ENCODE measurements at regions not wholly inside any gene's neighbourhood (a gene's known extent, or its start where the extent isn't known, plus 50 kb on each side); places are given as distances from the start of the nearest gene placed in this dataset.
"Not testable (repeated sequence)": the region's sequence is repeated elsewhere in the genome, so short reads cannot be mapped to it uniquely, and the experiment has no call there.

GRCh38 chr1:206314951-206315636 lies 111.8 kb downstream of the SRGAP2 start:
- H3K4me3 ChIP-seq (ENCODE audit: low read depth, low read length); H2AFZ ChIP-seq; H3K79me2 ChIP-seq; H3K9ac ChIP-seq; H3K4me2 ChIP-seq (ENCODE audit: low read length); H3K27me3 ChIP-seq (ENCODE audit: control insufficient read depth, insufficient read depth, low read length); H3K9me3 ChIP-seq (ENCODE audit: control insufficient read depth, low read length); H3K4me1 ChIP-seq; H3K27ac ChIP-seq; H3K36me3 ChIP-seq (ENCODE audit: control insufficient read depth, insufficient read depth, low read length): not testable (repeated sequence)

GRCh38 chr1:206316901-206317300 lies 113.6 kb downstream of the SRGAP2 start:
- not testable (repeated sequence) for H3K36me3 ChIP-seq (ENCODE audit: control insufficient read depth, insufficient read depth, low read length); H3K9ac ChIP-seq; H2AFZ ChIP-seq; H3K27me3 ChIP-seq (ENCODE audit: control insufficient read depth, insufficient read depth, low read length); H3K4me2 ChIP-seq (ENCODE audit: low read length); H3K79me2 ChIP-seq; H3K4me1 ChIP-seq; H3K27ac ChIP-seq; H3K4me3 ChIP-seq (ENCODE audit: low read depth, low read length); H3K9me3 ChIP-seq (ENCODE audit: control insufficient read depth, low read length)

- not testable (repeated sequence) for H3K4me1 ChIP-seq; H3K79me2 ChIP-seq; H3K36me3 ChIP-seq (ENCODE audit: control insufficient read depth, insufficient read depth, low read length); H2AFZ ChIP-seq; H3K9ac ChIP-seq; H3K27me3 ChIP-seq (ENCODE audit: control insufficient read depth, insufficient read depth, low read length); H3K4me3 ChIP-seq (ENCODE audit: low read depth, low read length); H3K9me3 ChIP-seq (ENCODE audit: control insufficient read depth, low read length); H3K4me2 ChIP-seq (ENCODE audit: low read length)
- peak overlapping the region; percentile 53 for H3K27ac ChIP-seq
Measured at GRCh38 chr1:206317878-206318514, 114.7 kb downstream of the SRGAP2 start.

GRCh38 chr1:206320227-206320626 lies 116.9 kb downstream of the SRGAP2 start:
- not testable (repeated sequence) for H3K27me3 ChIP-seq (ENCODE audit: control insufficient read depth, insufficient read depth, low read length); H3K9me3 ChIP-seq (ENCODE audit: control insufficient read depth, low read length); H2AFZ ChIP-seq; H3K4me1 ChIP-seq; H3K79me2 ChIP-seq; H3K4me2 ChIP-seq (ENCODE audit: low read length); H3K9ac ChIP-seq; H3K36me3 ChIP-seq (ENCODE audit: control insufficient read depth, insufficient read depth, low read length); H3K27ac ChIP-seq; H3K4me3 ChIP-seq (ENCODE audit: low read depth, low read length)

DNA sequence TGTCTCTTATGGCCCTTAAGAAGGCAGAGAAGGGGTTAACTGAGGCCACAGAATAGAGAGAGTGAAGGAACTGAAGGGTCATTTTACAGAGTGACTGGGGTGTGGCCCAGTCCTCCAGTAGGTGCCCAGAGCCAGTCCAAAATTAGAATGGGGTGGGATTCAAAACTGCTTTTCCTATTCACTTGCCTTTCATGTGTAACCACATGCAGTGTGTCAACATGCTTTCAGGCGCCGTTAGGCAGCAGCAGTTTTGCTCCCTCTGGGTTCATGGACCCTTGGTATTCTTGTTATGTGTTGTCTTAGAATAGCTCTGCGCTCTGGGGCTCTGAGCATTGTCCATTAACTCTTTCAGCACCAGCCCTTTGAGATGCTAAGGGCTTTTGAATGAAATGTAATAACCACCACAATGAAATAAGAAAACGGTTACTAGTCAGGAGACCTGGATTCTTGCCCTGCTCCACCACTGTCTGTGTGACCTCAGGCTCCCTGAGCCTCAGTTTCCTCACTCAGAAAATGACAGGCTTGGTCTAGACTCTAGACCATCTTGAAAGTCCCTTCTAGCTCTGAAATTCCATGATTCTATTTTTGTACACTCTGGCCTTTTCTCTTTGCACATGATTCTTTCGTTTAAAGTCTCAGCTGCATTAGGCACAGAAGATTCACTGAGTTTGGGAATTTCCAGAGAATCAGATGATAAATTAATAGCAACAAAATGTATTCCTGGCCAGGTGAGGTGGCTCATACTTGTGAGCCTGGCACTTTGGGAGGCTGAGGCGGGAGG lies 123.0 kb downstream of the SRGAP2 start:
- not testable (repeated sequence) for H2AFZ ChIP-seq; H3K36me3 ChIP-seq (ENCODE audit: control insufficient read depth, insufficient read depth, low read length); H3K4me3 ChIP-seq (ENCODE audit: low read depth, low read length); H3K9ac ChIP-seq; H3K27ac ChIP-seq; H3K27me3 ChIP-seq (ENCODE audit: control insufficient read depth, insufficient read depth, low read length); H3K4me1 ChIP-seq; H3K79me2 ChIP-seq; H3K4me2 ChIP-seq (ENCODE audit: low read length); H3K9me3 ChIP-seq (ENCODE audit: control insufficient read depth, low read length)

DNA sequence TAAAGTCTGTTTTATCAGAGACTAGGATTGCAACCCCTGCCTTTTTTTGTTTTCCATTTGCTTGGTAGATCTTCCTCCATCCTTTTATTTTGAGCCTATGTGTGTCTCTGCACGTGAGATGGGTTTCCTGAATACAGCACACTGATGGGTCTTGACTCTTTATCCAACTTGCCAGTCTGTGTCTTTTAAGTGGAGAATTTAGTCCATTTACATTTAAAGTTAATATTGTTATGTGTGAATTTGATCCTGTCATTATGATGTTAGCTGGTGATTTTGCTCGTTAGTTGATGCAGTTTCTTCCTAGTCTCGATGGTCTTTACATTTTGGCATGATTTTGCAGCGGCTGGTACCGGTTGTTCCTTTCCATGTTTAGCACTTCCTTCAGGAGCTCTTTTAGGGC lies 128.3 kb downstream of the SRGAP2 start:
- H3K27ac ChIP-seq; H3K4me2 ChIP-seq (ENCODE audit: low read length); H3K4me1 ChIP-seq; H2AFZ ChIP-seq; H3K9me3 ChIP-seq (ENCODE audit: control insufficient read depth, low read length); H3K4me3 ChIP-seq (ENCODE audit: low read depth, low read length); H3K36me3 ChIP-seq (ENCODE audit: control insufficient read depth, insufficient read depth, low read length); H3K79me2 ChIP-seq; H3K27me3 ChIP-seq (ENCODE audit: control insufficient read depth, insufficient read depth, low read length); H3K9ac ChIP-seq: not testable (repeated sequence)

GRCh38 chr1:206333316-206333715 lies 130.0 kb downstream of the SRGAP2 start:
- not testable (repeated sequence) for H3K9ac ChIP-seq; H3K27ac ChIP-seq; H3K27me3 ChIP-seq (ENCODE audit: control insufficient read depth, insufficient read depth, low read length); H3K9me3 ChIP-seq (ENCODE audit: control insufficient read depth, low read length); H3K4me1 ChIP-seq; H3K36me3 ChIP-seq (ENCODE audit: control insufficient read depth, insufficient read depth, low read length); H2AFZ ChIP-seq; H3K4me3 ChIP-seq (ENCODE audit: low read depth, low read length); H3K79me2 ChIP-seq; H3K4me2 ChIP-seq (ENCODE audit: low read length)

DNA sequence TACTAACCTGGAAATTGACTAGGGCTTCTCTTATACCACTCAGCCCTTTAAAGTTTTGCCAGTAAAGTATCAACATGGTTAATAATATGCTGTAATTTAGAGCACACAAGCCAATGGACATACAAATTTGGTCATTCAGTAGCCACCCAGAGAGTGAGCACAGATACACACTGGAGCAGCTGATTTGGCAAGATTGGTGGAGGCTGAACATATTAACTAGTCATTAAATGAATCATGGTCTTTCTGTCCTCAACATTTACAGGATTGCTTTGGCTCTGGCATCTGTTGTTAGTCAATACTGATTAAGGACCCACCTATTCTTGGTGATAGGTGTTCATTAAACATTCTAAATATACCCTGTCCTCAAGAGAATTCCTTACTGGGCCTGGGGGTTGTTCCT lies 130.6 kb downstream of the SRGAP2 start:
- H3K4me3 ChIP-seq (ENCODE audit: low read depth, low read length); H3K27me3 ChIP-seq (ENCODE audit: control insufficient read depth, insufficient read depth, low read length); H3K4me2 ChIP-seq (ENCODE audit: low read length); H2AFZ ChIP-seq; H3K36me3 ChIP-seq (ENCODE audit: control insufficient read depth, insufficient read depth, low read length); H3K4me1 ChIP-seq; H3K27ac ChIP-seq; H3K9me3 ChIP-seq (ENCODE audit: control insufficient read depth, low read length); H3K79me2 ChIP-seq; H3K9ac ChIP-seq: not testable (repeated sequence)

- not testable (repeated sequence) for H3K4me1 ChIP-seq; H2AFZ ChIP-seq; H3K9me3 ChIP-seq (ENCODE audit: control insufficient read depth, low read length); H3K79me2 ChIP-seq; H3K9ac ChIP-seq; H3K36me3 ChIP-seq (ENCODE audit: control insufficient read depth, insufficient read depth, low read length); H3K27me3 ChIP-seq (ENCODE audit: control insufficient read depth, insufficient read depth, low read length); H3K4me2 ChIP-seq (ENCODE audit: low read length); H3K27ac ChIP-seq; H3K4me3 ChIP-seq (ENCODE audit: low read depth, low read length)
Measured at GRCh38 chr1:206334481-206334880, 131.1 kb downstream of the SRGAP2 start.

GRCh38 chr1:206335162-206335561 lies 131.8 kb downstream of the SRGAP2 start:
- H3K27me3 ChIP-seq (ENCODE audit: control insufficient read depth, insufficient read depth, low read length); H3K27ac ChIP-seq; H3K4me1 ChIP-seq; H3K9me3 ChIP-seq (ENCODE audit: control insufficient read depth, low read length); H3K79me2 ChIP-seq; H3K4me2 ChIP-seq (ENCODE audit: low read length); H3K9ac ChIP-seq; H3K36me3 ChIP-seq (ENCODE audit: control insufficient read depth, insufficient read depth, low read length); H3K4me3 ChIP-seq (ENCODE audit: low read depth, low read length); H2AFZ ChIP-seq: not testable (repeated sequence)

Data from parathyroid adenoma (tissue), 2 donors.